ENCODE measurements at regions not wholly inside any gene's neighbourhood (a gene's known extent, or its start where the extent isn't known, plus 50 kb on each side); places are given as distances from the start of the nearest gene placed in this dataset.

DNA sequence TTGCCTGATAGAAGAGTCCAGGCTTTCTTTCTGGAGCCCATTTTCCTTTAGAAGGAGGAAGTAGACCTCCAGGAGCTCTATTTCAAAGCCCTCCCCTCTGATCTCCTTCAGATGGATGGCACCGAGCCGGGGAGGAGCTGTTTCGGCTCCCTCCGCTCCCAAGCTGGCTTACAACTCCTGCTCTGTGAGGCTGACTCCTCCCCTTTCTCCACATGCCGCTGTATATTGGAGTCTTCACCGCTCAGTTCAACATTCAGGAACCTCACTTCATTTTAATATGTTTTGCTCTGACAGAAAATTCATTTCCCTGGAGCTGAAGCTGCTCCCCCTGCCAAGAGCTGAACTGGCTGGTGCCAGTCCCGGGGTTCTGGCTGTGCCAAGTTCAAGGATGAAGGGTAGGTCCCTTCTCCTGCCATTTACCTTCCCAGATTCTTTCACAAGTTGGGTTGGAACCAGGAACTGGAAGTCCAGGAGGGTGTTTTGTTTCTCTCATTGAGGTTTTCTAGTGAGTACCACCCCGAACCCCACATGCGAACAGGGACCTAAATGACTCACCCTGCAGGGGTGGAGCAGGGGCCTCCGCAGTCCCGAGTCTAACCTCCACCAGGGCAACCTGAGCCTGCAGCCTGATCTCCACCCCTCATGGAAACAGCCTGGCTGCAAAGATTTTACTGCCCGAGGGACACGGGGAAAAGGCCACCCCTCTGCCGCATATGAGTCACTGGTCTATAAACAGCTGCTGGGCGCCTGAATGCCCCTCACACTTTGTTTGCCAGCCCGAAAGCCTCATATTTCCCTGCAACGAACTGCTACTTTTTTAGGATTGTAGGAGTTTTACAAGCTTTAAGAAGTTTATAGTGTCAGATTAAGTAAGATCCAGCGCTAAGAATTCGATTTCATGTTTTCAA lies 68.6 kb upstream of the FOXA2 start:
- DNase-seq (ENCODE audit: low read depth), result no peak

DNA sequence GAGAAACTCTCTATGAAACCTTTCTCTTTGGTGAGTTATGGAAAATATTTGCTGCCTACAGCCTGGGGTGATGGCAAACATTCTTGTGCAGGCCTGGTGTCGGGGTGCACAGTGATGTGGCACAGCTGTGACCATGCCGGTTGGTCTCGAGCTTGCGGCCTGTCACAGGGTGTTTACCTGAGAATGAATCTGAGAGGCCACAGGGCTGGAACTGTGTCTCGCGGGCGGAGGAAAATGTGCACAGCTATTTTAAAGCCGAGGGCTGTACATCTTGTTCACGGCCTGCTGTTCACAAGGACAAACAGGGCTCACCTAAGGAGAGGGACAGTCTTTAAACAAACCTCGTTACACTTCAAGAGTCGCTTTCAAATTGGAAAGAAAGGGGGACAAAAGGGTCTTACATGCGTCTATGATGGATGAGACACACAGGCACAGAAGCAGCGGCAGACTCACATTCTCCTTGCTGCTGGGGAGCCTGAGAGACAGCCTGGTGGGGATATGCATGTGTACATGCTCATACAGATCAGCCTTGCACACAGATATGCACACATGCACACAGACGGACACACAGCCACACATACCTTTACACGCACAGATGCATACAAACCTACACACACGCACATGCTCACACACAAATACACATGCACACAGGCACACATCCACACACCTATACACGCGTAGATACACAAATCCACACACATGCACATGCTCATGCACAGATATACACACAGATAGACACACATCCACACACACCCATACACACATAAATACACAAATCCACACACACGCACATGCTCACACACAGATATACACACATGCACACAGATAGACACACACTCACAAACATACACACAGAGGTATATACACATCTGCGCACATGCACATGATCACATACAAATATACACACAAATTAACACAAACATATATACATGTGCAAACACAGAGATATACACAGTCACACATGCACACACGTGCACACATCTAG lies 69.6 kb upstream of the FOXA2 start:
- DNase-seq (ENCODE audit: low read depth), result no peak

DNA sequence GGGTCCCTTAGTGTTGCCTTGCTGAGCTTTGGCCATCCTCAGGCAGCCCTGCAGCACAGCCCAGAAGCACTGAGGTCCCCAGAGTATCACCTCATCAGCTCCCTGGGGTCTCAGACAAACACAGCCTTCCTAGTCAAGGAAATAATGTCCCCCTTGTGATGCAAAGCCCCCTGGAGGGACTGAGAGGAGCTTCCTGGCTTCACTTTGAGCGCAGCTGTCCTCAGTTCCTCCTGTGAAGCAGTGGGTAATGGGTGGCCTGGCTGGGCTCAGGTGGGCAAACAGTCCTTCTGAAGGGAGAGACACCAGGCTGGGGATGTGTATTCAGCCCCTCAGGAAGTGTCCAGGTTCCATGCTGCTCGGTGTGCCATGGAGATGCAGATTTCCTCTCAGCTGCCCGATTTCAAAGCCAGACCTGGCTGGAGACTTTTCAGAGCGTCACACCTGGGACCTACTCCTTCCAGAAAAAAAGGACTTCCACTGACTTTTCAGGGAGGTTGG lies 79.2 kb upstream of the FOXA2 start:
- no peak for DNase-seq (ENCODE audit: low read depth)

DNA sequence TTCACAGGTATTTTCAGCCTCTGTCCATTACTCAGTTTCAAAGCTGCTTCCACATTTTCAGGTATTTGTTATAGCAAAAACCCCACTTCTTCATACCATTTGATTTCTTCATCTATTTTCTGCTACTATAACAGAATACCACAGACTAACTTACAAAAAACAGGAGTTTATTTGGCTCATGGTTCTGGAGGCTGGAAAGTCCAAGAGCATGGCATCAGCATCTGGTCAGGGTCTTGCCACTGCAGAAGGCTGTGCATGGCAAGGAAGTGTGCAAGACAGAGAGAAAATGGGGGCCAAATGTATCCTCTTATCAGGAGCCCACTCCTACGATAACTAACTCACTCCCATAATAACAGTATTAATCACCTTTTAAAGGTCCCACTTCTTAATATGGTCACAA lies 82.8 kb upstream of the FOXA2 start:
- DNase-seq (ENCODE audit: low read depth), result no peak

DNA sequence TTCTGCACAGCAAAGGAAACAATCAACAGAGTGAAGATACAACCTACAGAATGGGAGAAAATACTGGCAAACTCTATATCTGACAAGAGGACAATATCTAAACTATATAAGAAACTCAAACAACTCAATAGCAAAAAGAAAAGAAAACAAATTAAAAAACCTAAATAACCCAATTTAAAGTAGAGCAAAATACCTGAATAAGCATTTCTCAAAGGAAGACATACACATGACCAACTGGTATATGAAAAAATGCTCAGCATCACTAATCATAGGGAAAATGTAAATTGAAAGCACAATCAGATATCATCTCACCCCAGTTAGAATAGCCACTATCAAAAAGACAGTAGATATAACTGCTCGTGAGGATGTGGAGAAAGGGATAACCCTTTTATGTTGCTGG lies 87.8 kb upstream of the FOXA2 start:
- DNase-seq (ENCODE audit: low read depth), result no peak

DNA sequence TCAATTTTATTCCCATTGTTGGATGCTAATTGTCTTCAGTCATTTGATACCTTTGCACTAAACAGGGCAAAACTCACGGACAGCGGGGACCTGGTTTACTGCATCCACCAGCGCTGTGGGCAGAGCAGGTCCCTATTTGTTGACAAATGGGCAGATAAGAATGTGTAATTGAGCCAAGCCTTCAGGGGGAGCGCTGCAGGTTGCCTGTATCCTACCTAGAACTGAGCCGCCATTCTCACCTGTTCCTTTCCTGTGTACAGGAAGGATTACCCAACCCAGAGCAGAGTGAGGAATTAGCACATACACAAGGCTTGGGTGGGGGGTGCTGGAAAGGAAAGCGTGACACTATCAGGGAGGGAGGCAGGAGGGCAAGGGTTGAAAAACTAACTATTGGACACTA lies 89.1 kb upstream of the FOXA2 start:
- no peak for DNase-seq (ENCODE audit: low read depth)

DNA sequence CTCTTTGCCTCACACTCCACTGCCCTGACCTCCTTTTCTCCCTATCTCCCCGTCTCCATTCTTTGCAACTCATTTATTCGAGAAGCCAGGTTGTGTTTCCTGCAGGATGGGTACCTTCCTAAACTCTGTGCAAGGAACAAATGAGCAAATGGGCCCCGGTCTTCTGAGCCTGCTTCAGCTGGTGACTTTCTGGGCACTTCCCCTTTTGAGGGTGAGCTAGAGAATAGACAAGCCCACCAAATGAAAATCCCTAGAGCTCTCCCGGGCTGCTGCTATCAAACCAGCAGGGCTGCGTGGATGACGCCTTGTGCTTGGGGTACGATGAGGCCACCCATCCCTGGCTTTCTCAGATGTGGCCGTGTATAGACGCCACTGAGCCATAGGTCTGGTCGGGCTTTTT lies 91.0 kb upstream of the FOXA2 start:
- DNase-seq (ENCODE audit: low read depth), result no peak

DNA sequence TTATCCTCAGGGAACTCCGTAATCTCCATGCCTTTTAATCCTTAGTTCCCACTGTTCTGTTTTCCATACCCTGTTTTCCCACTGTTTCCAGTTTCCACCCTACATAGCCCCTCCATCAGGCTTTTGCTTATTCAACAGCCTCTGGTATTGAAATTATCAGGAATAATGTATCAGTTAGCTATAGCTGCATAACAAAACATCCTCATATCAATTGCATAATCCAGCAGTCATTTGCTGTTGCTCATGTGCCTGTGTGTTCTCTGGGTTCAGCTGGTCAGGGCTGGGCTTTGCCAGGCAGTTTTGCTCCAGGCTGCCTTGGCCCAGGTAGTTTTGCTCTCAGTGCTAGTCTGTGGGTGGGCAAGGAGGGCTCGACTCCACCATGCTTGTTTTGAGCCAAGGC lies 94.3 kb upstream of the FOXA2 start:
- no peak for DNase-seq (ENCODE audit: low read depth)

DNA sequence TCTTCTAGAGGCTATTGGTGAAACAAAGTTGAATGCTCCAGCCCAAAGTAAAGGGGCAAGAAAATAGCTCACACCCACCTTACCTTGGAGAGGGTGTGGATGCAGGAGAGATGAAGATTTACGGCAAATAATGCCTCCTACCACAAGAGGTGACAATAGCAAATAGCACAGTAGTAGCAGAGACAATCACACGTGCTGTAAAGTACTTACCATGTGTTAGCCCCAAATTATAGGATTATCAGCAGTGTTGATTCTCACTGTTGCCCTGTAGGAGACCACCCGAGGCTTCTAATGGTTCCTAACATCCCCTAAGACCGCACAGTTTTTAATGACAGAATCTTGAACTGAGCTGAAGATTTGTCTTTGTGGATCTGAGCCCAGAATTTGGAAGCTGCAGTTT lies 94.8 kb upstream of the FOXA2 start:
- DNase-seq (ENCODE audit: low read depth), result no peak

DNA sequence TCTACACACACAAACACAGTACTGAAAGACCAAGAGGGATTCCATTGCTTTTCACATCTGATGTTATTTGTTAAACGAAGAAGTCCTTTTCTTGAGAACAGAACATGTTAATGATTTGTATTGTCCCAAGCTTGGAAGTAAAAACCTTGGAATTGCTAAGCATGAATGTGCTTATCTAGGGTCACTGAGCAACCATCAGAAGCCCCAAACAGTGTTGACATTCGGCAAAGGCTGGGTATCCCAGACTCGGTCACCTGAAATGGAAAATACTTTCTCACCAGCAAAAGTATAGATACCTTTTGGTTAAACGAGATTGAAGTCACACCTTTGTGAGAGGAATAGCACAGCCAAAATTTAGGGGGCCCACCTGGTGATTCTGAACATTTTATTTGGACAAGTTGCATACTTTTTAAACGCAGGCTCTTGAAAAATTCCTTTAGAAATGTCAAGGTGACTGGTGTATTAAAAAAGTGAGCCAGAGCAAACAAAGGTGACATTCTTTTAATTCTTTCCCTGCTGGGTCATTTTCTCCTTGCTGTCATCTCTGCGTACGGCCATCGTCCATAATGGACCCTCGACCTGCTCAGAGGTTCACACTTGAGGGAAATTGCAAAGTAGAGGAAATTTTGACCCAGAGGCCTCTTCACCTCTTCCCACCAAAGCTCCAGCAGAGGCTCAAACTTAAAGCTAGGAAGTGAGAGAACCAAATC lies 95.8 kb upstream of the FOXA2 start:
- no peak for DNase-seq (ENCODE audit: low read depth)

DNA sequence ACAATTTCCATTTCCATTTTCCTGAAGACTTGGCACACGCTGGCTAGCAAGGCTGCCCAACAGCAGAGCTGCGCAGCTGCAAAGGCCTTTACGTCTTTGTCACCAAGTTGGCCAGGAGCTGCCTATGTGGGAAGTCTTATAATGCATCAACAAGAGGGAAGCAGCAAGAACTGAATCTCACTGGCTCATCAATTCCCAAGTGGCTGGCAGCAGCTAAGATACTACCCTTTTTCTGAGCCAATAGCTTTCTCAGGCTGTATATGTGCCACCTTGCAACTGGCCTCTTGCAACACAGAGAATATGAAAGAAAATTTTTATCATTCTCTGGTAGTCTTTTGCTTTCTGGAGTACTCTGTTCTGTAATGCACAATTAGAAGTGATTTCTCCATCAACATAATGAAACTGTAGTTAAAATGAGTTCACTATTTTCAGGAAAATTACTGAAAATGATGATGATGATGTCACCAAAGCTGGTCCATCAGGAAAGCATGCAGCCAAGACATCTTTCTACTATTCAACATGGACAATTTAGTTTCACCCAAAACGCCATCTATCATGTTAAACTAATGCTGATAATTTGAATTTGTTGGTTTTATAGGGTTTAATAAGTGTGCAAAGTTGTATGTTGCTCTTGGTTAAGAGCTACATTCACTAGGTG lies 97.3 kb upstream of the FOXA2 start:
- no peak for DNase-seq (ENCODE audit: low read depth)

DNA sequence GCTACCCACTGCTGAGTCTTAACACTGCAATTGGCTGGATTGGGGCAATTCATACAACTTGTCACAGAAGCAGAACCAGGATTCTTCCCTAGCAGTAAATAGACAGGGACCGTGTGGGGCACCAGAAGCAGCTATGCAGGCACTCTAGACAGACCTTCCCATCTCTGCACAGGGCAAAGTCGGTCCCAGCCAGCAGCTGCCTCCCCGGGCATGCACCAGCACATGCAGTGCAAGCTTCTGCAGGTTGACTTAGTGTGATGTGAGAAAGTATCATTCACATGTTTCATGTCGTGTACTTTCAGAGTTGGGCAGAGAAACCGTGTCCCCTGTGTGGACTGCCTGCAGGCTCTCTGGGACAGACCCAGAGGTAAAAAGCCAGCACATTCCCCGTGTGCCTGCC lies 98.0 kb upstream of the FOXA2 start:
- DNase-seq (ENCODE audit: low read depth), result no peak

DNA sequence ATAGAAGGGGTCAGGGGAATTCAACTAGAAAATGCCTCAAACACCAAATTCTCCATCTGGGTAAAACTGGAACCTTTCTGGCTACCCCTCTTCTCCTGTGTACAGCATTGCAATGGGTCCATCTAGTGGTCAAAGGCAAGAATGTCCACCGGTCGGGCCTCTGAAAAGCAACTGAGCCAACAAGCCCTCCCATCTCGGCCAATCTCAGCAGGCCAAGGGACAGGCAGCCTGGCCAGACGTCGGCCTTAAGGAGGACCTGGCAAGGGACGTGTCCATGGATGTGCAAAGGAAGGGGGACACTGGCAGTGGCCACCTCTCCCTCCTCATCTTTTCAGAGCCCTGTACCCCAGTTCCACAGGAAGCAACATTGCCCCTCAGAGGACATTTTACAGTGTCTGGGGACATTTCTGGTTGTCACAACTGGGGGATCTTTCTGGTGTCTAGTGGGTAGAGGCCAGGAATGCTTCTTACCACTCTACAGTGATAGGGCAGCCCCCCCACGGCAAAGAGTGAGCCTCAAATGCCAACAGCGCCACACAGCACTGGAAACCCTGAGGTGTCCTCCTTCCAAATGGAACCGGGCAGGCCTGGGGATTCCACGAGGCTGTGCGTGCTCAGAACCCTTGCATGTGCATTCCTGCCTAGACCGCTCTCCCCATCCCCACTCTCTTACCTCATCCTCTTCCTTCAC lies 99.8 kb upstream of the FOXA2 start:
- peak; percentile 64 for DNase-seq (ENCODE audit: low read depth)

DNA sequence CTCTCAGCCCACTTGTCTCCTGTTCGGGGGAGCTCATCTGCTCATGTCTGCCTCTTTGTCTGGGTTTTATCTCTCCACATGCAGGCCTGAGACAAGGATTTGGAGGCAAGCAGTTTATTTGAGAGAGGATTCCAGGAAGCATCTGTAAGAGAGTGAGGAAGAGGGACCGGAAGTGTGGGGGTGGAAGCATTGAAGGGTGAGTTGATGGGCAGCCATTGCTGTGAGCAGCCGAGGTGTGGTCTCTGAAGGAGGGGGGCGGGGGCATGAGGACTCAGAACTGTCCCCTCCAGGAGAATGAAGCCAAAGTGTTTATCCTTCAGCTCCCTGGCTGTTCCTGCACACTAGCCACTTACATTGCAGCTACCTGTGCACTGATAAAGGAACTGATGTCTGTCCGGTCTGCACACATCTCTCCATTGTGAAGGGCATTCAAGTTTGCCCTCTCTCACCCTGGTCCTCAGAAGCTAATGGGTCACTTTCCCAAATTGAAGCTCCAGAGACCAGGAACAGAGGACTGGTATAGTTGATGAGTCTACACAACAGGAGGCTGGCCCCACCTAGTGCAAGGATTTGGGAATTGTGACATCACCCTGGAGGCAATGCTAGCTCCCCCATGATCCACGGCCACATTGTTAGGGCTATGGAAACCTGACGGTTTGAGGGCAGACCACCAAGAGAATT lies 100.5 kb upstream of the FOXA2 start:
- no peak for DNase-seq (ENCODE audit: low read depth)

DNA sequence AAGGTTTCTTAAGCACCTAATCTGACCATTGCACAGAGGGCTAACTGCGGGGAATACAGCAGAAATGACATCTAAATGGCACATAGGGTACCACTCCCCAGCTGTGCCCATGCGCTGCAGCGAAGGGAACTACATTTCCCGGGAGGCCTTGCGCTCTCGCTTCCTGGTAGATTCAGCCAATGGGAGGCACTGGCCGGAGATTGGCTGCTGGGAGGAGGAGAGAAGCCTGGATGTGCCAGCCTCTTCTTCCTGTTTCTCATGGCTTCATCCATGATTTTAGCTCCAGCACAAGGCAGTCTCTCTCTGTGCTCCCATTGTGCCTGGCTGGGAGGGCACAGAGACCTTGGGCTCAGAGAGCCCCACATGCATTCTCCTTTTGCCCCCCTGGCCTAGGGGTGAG lies 101.7 kb upstream of the FOXA2 start:
- peak; percentile 66 for DNase-seq (ENCODE audit: low read depth)

DNA sequence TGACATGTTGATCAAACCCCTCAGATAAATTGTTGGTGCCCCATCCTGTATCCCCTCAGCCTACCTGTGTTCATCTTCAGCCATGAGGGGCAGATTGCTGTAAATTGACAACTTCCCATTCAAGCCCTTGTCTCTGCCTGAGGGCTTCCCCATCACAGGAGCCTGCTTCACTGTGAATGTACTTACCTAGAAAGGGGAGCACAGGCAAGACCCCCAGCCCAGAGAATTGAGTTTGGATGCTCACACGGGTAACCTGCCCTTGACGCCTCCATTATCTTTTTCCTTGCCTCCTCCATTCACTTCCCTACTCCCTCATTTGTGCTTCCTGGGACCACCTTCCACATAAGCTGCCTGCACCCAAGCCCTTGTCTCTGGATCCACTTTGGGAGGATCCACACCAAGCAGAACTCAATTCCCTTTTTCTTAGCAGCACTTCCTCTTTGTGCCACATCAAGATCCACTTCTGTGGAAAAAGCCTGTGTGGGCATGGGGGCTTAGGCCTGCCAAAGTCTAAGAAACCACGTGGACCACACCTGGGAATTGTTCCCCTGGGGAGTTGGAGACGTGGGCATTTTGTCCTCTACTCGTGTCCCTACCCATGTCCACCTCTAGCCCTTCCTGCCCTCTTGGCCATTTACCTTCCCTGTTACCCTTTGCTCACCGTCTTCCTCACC lies 103.4 kb upstream of the FOXA2 start:
- no peak for DNase-seq (ENCODE audit: low read depth)

DNA sequence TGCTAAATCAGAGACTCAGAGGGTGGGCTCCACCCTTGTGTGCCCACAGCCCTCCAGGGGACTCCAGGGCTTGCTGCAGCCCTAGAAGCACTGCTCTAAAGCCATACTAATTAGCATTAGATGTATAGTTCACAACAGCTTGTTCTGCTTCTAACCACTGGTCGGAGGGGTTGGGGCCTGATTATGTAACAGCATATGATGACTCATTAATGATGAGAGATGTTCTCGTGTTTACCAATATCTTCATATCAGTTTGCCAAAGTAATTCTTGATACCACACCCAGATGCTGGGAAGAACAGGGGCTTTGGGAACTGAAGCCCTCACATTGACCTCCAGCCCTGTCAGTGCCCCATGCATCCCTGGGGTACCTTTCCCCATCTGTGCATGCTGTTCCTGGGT lies 104.1 kb upstream of the FOXA2 start:
- no peak for DNase-seq (ENCODE audit: low read depth)

DNA sequence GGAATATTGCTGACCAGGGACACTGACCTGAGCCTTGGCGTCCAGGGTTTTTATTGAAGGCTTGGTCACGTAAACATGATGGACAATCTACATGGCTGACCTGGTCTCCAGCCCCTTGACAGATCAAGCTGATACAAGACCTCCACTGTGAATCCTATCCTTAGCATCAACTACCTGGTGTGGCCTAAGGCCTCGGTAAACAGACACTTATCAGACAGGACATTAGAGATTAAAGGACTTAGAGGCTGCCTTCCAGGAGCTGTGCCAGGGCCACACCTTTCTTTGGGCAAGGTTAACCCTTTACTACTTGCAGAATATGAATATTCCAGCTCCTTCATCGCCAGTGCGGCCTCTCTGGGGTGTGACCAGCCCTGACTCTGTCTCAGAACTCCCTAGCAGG lies 104.9 kb upstream of the FOXA2 start:
- no peak for DNase-seq (ENCODE audit: low read depth)

DNA sequence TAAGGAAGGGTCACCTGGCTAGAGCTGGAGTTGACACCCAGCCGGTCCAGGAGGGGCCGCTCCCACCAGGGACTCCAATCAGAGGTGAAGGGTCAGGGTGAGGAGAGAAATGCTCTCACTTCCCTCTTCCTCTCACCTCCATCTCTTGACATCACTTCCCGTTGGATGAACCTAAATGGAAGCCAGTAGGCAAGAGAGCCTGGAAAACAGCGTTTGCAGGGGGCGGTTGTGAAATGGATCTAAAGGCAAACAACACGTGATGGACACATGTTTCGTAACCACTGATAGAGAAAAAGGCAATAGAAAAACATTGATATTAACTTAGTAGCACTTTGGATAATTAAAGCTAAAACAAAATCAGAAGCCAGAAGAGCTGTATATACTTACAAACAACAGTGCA lies 105.6 kb upstream of the FOXA2 start:
- no peak for DNase-seq (ENCODE audit: low read depth)

DNA sequence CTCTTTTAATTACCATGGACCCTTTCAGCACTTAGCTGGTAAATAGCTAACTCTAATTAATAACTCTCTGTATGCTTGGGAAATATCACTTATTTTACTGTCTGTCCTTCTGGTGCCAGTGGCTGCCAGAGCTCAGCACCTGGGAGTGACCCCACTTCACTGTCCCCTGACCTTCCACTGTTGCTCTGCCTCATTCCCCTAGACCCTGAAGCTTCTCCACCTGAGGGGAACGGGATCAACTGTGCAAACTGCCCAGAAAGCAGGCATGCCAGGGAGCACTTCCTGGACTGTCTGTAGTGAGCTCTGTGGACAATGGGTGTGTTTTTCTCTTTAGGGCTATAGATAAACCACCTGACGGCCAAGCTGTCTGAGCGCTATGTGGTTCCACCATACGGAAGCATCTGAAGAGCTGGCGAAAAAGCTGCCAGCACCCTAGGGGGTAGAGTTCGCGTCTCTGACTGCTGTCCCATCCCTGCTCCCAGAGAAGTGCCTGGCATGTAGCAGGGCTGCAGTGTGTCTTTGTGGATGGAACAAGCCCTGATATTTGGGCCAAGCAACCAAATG lies 106.3 kb upstream of the FOXA2 start:
- no peak for DNase-seq (ENCODE audit: low read depth)

Measured in HS-27A (cell line).